BE2C (cell line): ENCODE measurements at regions not wholly inside any gene's neighbourhood (a gene's known extent, or its start where the extent isn't known, plus 50 kb on each side); places are given as distances from the start of the nearest gene placed in this dataset.

Experiments
- DNase-seq: peaks from one replicate; pipeline ENCODE4 v3.0.0-alpha.2; 2020
- H3K27me3 ChIP-seq: fragments of 250-450 bp; sonication (Bioruptor Pico); 2 replicates; pipeline ENCODE4 v1.5.1; 2020; ENCODE audit warnings: mild to moderate bottlenecking
- H3K36me3 ChIP-seq: fragments of 250-450 bp; sonication (Bioruptor Pico); 2 replicates; pipeline ENCODE4 v1.5.1; 2020; ENCODE audit warnings: mild to moderate bottlenecking
- H3K4me1 ChIP-seq: fragments of 250-450 bp; sonication (Bioruptor Pico); 2 replicates; pipeline ENCODE4 v1.5.1; 2020
- H3K4me3 ChIP-seq: 2 replicates; pipeline ENCODE4 v1.5.1; 2011; ENCODE audit warnings: low read depth, low read length
- H3K9me3 ChIP-seq: fragments of 250-450 bp; sonication (Bioruptor Pico); 2 replicates; pipeline ENCODE4 v1.5.1; 2020
- TF ChIP-seq, protein P1 (sequence below): IDR thresholded peaks from 2 replicates; pipeline ENCODE4 v1.5.1; 2012; ENCODE audit warnings: mild to moderate bottlenecking, low read depth, low read length

DNA sequence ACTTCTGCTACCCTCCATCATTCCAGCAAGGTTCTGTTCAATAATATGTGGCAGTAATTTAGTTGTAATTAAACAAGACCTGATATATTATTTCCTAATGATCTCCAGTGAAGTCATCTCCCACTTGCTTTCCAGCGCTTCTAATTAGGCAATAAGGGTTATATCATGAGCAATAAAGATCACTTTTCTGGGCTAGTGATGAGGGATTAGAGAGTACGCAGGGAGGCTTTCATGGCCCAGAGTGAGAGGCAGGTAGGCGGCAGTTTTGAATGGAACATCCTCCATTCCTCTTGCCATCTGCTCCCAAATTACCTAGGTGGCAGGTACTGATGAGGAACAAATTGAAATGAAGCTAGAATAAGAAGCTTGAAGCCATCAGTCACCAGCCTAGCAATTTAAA, 358.1 kb upstream of the SYT4 start:
- Histone ChIP-seq H3K36me3 (no peaks in the 10 kb centered on the region), H3K4me1 (no peaks in the 10 kb centered on the region), H3K9me3 (no peaks in the 10 kb centered on the region), H3K4me3 (no peak overlapping the region), H3K27me3 (no peaks in the 10 kb centered on the region)
- DNase-seq = no peak
- TF ChIP-seq, protein P1, sequence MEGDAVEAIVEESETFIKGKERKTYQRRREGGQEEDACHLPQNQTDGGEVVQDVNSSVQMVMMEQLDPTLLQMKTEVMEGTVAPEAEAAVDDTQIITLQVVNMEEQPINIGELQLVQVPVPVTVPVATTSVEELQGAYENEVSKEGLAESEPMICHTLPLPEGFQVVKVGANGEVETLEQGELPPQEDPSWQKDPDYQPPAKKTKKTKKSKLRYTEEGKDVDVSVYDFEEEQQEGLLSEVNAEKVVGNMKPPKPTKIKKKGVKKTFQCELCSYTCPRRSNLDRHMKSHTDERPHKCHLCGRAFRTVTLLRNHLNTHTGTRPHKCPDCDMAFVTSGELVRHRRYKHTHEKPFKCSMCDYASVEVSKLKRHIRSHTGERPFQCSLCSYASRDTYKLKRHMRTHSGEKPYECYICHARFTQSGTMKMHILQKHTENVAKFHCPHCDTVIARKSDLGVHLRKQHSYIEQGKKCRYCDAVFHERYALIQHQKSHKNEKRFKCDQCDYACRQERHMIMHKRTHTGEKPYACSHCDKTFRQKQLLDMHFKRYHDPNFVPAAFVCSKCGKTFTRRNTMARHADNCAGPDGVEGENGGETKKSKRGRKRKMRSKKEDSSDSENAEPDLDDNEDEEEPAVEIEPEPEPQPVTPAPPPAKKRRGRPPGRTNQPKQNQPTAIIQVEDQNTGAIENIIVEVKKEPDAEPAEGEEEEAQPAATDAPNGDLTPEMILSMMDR = no peak

DNA sequence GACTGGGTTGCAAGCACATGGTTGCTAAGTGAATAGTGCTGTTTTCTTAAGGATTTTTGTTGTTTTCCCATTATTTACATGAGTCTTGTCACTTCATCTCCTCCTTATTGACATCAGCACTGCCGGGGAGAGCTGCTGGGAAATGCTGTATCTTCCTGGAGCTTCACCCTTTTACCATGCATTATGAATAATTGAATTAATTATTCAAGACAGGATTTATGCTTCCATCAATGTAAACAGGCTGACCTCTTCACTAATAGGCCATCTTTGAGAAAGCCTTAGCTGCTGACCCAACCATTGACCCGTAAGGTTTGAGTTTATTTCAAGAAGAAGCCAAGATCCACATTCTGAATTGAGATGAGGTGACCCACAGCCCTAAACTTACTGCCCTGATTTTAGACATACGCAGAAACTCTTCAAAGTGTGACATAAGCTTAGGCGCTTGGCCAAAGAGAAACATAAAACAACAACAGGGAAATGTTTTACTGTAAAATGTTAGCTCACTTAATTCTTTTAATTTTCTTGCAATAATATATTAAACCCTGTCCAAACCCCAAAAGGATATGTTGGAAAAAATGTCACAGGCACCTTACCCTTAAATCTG, 365.5 kb upstream of the SYT4 start:
- Histone ChIP-seq H3K36me3 (no peaks in the 10 kb centered on the region), H3K4me1 (no peaks in the 10 kb centered on the region), H3K9me3 (no peaks in the 10 kb centered on the region), H3K4me3 (no peak overlapping the region), H3K27me3 (no peaks in the 10 kb centered on the region)
- DNase-seq = no peak
- TF ChIP-seq, protein P1 = no peak

DNA sequence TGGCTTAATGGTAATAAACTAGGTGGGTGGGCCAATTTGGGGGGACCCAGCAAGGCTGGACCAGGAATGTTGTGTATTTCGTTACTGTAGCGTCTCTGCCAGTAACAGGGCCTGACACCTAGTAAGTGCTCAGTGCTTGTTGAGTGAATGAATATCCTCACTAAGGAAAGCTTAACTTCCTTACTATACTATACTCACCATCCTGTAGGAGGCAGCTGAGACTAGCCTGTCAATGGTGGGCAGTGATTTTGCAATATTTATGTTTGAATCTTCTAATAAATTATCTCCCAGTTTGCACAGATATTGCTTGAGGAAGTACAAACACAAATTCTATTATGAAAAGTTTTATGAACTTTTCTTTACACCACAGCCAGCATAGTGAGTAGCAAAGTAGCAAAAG, 370.7 kb upstream of the SYT4 start:
- Histone ChIP-seq H3K27me3 (no peaks in the 10 kb centered on the region), H3K4me1 (no peaks in the 10 kb centered on the region), H3K4me3 (no peak overlapping the region), H3K9me3 (no peaks in the 10 kb centered on the region), H3K36me3 (no peaks in the 10 kb centered on the region)
- DNase-seq = no peak
- TF ChIP-seq, protein P1 = no peak

DNA sequence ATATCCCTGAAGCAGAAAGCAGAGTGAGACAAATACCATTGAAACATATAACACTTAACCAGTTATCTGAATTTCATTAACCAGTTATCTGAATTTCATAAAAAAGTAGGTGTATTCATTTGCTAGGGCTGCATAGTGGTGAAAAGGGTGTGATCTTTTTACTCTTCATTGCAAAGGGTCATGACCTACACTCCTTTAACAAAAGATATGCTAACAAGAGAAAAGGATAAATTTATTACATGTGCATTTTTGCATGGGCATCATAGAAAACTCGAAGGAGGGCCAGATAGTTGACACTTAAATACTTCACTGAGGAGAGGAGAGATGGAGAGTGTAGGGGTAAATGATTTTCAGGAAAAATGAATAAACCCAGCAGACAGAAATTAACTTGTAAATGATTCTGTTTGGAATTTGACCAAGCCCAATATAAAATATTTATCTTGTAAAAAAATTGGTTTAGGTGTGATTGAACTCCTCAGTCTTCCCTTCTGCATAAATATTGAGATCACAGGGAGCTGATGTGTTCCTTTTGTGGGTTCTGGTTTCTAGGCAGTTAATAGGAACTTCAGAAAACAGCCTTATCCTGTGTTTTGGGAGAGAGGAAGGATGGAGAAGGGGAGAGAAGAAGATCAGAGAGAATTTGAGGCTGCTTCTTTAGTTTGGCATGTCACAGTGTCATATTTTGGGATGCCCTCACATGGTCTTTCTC, 372.5 kb upstream of the SYT4 start:
- TF ChIP-seq, protein P1 = no peak
- no peak for DNase-seq
- Histone ChIP-seq H3K36me3 (no peaks in the 10 kb centered on the region), H3K27me3 (no peaks in the 10 kb centered on the region), H3K4me3 (no peak overlapping the region), H3K9me3 (no peaks in the 10 kb centered on the region), H3K4me1 (no peaks in the 10 kb centered on the region)

DNA sequence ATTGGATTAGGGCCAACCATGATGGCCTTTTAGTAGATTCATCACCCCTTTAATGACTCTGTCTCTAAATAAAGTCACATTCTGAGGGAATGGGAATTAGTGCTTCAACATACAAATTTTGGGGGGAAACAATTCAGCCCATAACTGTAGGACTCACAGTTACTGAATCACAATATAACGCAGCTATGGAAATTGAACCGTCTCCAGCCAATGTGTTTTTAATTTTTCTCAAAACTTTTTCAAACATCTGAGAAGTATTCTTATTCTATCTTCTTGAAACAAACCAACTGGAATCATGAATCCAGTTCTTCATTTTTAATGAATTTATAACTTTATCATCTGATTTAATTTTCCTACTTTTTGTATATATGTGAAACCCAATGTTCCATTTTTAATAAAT, 373.1 kb upstream of the SYT4 start:
- Histone ChIP-seq H3K4me3 (no peak overlapping the region), H3K36me3 (no peaks in the 10 kb centered on the region), H3K9me3 (no peaks in the 10 kb centered on the region), H3K27me3 (no peaks in the 10 kb centered on the region), H3K4me1 (no peaks in the 10 kb centered on the region)
- no peak for DNase-seq
- TF ChIP-seq, protein P1 = no peak

GRCh38 chr18:43651057-43651456, 373.8 kb upstream of the SYT4 start:
- no peak for DNase-seq
- TF ChIP-seq, protein P1 = no peak

More at GRCh38 chr18:43651057-43651456, 373.8 kb upstream of the SYT4 start:
- Histone ChIP-seq H3K36me3 (no peaks in the 10 kb centered on the region), H3K27me3 (no peaks in the 10 kb centered on the region), H3K4me1 (no peaks in the 10 kb centered on the region), H3K4me3 (no peak overlapping the region), H3K9me3 (no peaks in the 10 kb centered on the region)
